HG03175 (cell line): ENCODE measurements at regions not wholly inside any gene's neighbourhood (a gene's known extent, or its start where the extent isn't known, plus 50 kb on each side); places are given as distances from the start of the nearest gene placed in this dataset.
"Not testable (repeated sequence)": the region's sequence is repeated elsewhere in the genome, so short reads cannot be mapped to it uniquely, and the experiment has no call there.

Experiments
- ATAC-seq: cut with Tn5 transposase; IDR thresholded peaks from one replicate; pipeline ENCODE4 v1.9.1; 2021; ENCODE audit warnings: mild to moderate bottlenecking, moderate library complexity; ENCODE audit not compliant: unreplicated experiment

DNA sequence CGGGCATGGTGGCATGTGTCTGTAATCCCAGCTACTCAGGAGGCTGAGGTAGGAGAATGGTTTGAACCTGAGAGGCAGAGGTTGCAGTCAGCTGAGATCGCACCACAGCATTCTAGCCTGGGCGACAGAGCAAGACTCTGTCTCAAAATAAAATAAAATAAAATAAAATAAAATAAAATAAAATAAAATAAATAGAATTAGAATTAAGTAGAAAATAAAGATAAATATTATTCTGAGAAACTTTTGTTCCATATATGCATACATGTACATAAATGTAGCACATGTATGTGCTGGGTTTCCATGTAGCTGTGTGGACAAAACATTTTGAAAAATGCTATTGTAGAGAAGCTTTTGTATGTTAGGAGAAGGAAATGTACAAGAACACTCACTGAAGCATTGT is 129.4 kb upstream of the VLDLR start:
- no peak for ATAC-seq

DNA sequence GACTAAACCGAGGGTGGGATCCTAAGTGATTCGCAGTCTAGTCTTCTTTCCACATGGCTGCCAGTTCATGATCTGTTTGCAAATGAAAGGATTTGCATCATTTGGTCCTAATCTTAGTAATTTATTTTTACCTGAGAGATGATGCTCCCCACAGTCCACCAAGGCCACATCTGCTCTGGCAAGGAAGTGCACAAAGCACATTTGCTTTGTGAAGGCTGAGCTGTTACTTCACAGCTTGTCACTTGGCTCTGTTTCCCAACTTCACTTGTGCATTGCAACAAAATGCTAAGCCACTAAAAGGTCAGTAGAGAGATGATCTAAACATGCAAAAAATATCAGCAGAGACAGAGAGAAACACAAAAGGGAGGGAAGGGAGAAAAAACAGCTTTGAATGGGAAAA is 128.5 kb upstream of the VLDLR start:
- no peak for ATAC-seq

DNA sequence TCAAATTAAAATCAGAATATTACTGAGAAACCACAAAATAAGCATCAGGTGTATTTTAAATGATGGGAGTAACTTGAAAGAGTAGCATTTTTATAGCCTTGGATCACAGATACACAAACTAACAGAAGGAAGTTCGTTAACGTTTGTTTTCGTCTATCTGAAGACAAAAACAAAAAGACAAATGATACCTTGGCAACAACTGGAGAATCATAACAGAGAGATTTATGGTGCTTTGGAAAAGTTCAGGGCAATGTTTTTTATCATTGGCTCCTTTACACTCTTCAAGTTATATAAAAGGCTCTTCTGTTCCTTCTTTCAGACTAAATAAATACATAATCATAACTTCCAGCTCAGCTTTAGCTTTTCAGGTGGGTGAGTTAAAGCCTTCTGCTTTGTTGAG is 128.1 kb upstream of the VLDLR start:
- ATAC-seq: no peak

DNA sequence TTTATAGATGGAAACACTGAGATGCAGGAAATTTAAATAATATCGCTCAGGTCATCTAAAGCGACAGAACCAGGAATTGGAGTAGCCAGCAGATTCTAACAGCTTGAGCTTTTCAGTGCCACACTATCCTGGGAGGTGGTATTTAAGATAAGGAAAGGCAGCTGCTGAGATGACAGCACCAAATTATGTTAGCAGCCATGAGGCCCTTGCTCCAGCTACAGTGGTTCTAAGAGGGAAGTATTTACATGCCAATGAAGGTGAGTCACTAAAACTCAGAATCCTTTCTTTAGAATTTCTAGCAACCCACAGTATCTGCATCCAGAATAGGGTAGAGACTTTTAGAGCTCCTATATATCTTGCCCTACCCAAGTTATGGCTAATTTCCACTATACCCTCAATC is 127.0 kb upstream of the VLDLR start:
- ATAC-seq: no peak

DNA sequence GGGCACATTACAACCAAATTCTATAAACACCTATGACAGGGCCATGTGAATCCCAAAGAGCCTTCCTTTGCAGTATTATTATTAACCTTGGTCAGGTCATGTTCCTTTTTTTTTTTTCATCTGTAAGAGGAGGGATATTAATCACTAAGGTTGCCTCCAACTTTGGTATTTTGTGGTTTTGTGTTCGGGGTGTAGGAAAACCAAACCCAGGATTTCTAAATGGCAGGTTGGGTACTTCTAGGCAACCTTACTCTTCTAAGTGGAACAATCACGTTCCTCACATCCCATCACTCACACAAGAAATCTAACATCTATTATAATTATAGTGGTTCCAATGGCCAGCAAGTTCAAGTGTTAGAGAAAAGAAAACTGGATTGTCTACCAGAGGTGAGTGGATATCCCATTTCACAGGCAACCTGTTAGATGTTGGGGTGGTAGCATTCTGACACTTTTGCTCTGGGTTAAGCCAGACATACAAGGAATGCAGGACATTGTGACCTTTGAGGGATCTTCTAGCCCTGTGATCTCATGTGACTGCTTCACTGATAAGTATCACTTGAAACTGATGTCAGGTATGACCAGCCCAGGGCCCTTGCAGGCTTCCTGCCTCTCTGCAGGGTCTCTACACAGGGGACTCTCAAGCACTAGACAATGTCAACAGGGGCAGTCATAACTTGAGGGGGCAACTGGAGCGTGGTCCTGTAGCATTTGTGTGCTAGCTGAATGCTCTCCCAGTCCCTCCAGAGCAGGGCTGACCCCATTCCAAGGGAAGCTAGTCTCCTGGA is 126.2 kb upstream of the VLDLR start:
- no peak for ATAC-seq

DNA sequence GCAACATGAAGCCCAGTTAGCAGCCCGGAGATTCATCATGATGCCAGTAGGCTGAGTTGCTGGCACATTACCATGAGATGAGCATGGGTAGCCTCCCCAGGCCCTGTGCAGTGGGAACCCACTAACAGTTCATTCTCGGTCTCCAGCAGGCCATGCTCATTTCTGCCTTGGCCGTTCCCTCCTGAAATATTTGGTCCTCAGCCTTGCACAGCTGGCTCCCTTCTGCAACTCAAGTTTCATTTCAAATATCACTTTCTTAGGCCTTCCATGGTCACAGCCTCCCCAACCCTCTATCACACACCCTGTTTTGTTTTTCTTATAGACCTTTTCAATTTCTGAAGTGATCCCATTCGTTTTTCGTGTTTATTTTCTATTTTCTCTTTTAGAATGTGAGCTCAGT is 125.4 kb upstream of the VLDLR start:
- ATAC-seq: no peak

DNA sequence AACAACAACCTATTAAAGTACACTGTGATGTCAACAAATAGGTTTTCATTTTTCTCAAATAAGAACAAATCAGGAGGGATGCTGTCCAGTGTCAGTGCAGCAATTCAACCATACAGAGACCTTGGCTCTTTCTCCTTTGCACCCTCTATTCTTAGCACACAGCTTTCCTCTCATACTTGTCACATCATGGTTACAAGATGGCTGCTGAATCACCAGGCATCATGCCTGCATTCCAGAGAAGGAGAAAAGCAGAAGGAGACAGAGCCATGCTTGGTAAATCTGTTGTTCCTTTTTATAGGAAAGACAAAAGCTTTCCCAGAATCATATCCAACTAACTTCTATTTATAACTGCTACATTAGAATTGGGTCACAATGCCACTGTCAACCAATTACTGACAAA is 124.7 kb upstream of the VLDLR start:
- ATAC-seq: no peak

DNA sequence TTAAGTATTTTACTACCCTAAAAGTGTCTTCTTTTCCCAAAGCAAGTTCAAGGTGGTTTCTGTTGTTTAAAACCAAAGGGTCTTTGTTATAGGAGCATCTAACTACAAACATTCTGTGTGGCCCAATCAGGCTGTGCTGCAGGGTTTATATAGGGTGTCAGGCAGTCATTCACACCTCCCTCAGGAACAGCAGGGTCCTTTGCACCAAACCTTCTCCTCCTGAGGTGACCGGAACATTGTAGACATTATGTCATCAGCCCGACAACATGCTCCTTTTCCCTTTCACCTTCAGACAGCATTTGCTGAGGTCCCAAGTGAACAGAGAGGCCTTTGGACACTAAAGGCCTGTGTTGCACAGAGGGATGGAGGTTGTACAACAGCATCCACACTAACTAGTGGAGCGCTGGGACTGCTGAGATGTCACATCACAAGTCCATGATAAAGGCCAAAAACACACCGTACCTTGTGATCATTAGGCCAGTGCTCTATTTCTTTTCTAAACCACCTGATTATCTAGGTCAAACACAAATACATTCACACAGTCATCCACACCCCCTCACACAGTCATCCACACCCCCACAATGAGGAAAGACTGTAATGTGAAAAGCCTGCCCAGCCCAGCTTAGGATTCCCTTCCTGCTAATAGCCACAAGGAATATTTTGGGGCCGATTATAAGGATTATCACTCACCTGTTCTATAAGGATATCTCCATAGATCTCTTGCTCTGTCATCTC is 123.8 kb upstream of the VLDLR start:
- no peak for ATAC-seq

DNA sequence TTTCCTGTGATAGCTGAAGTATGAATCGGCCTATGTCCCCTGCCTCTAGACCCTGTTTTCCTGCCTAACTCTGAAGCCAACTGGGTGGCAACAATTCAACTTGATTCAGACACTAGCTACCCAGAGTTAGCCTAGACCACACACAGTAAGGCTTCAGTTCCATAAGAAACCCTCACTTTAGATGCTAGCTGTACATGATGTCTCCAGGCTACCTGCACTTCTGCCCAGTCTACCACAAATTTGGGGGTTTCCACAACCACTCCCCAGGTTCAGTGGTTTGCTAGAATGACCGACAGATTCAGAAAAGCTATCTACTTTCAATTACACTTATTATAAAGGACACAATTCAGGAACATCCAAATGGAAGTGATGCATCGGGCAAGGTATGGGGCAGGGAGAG is 119.4 kb upstream of the VLDLR start:
- no peak for ATAC-seq

DNA sequence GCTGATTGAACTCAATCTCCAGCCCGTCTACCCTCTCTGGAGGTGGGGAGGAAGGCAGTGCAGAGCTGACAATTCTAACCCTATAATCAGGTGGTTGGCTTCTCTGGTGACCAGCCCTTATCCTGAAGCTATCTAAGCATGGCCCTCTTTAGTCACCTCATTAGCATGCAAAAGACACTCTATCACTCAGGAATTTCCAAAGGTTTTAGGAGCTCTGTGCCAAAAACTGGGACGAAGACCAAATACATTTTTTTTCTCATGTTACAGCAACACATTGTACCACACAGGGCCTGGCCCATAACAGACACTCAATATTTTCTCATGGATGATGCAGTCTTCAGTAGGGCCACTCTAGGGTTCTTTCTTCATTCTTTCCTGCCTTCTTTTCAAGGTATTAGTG is 118.8 kb upstream of the VLDLR start:
- ATAC-seq: no peak

DNA sequence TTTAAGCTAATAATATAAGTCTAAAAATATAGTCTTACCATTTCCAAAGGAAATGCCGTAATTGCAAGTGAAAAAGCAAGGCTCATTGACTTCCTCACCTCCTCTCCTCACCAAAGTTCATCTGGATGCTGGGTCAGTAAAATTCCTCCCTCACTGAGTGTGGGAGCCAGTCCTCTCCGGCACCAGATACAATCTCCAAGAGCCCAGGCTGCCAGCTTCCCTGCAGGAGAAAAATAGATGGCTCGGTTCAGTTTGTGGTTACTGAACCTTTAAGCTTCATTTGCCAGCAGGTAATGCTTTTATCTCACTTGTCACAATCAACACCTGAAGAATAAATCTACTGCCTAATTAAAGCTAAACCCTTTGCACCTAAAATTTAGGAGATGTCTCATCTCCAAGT is 115.3 kb upstream of the VLDLR start:
- ATAC-seq: no peak

DNA sequence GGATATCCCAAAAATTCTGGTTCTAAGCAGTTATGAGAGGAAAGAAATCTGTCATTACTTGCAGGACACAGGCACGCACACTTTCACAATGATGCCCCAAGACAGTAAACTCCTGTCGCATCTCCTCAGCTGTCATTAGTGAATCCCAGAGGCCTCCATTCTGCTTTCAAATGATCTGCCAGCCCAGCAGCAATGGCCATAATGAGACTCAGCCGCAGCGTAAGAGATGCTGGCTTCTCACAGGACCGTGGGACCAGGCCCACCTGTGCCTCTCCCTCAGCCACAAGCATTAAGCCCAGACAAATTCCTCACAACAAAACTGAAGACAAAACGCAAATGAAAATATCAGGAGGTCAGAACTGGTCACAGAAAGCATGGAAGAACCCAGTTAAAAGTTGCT is 98.0 kb upstream of the VLDLR start:
- ATAC-seq: no peak

DNA sequence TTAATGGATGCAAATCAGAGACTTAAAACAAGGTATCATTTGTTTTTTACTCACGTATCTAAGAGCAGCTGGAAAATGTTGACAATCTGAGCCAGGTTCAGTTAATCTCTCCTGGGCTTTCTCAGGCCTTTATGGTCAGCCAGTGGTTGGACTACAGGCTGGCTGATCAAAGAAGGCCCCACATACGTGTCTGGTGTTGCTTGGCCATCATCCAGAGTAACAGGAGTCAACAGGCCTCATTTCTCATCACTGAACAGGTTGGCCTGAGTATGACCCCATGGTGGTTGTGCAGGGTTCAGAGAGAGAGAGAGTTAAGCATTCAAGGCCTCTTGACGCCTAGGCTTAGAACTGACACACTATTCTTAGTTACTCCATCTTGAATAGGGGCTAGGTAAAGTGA is 97.0 kb upstream of the VLDLR start:
- no peak for ATAC-seq

DNA sequence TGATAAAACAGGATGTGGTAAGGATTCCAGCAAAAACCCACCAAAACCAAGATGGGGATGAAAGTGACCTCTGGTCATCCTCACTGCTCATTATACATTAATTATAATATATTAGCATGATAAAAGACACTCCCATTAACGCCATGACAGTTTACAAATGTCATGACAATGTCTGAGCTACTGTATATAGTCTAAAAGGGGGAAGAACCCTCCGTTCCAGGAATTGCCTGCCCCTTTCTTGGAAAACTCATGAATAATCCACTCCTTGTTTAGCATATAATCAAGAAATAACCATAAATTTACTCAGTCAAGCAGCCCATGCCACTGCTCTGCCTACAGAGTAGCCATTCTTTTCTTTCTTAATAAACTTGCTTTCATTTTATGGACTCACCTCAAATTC is 96.4 kb upstream of the VLDLR start:
- no peak for ATAC-seq

DNA sequence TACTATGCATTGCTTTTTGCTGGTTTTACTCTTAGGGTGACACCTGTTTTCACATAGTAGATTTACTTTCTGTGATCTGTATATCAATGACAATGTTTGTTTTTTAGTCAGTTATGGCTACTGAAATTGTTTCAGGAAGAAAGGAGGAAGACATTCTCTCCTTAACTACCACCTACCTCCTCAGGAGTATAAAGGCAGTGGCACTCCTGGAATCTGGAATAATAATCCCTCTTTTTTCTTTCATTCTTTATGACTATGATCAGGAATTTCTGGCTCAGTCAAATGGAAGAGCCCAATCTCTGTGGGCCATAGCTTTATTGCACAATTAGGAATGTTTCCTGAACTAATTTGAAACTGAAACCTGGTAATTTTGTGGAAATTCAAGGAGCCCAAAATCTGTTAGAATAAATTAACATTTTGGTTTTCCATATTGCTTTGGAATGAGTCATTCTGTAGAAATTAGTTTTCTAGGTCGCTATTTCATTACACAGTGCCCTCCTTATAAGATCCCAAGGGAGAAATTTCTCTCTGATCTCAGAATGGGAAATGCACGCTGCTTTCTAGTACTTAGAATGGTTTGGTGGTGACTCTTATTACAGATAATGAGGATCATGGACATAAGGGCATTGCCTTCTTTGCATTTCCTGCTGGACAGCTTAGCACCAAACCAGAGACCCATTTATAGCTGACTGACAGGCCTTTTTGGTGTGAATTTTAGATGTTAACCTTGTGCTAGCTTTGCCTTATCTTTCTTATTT is 95.3 kb upstream of the VLDLR start:
- ATAC-seq: no peak

DNA sequence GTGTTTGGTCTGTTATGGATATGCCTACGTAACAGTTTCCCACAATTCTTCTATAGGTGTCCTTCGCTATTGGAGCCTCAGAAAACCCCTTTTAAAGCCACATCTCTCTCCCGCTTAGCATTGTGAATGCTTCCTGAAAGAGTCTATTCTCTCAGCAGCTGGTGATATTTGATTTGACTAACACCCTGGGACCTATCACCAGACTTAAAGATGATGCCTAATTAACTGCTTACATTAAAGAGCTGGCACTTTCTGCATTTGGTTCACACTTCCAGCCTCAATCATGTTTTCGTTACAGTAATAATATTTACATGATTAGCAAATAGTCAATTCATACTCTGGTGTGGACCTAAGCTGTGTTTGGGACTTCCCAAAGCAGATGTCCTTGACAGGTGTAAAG is 90.1 kb upstream of the VLDLR start:
- ATAC-seq: no peak

DNA sequence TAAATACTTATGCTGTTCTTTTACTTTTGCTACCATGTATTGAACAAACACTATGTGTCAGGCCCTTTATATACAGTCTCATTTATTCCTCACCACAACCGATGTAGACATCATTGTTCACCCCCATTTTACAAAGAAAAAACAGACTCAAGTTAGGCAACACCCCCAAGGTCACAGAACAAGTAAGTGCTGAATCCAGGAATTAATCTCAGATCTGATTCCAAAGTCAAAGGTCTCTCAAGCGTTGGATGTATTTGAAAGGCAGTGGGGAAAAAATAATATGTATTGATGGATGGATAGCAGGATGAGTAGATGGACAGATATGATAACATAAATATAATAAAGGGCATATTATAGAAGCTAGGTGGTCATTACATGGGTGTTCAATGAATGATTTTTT is 85.1 kb upstream of the VLDLR start:
- ATAC-seq: no peak

DNA sequence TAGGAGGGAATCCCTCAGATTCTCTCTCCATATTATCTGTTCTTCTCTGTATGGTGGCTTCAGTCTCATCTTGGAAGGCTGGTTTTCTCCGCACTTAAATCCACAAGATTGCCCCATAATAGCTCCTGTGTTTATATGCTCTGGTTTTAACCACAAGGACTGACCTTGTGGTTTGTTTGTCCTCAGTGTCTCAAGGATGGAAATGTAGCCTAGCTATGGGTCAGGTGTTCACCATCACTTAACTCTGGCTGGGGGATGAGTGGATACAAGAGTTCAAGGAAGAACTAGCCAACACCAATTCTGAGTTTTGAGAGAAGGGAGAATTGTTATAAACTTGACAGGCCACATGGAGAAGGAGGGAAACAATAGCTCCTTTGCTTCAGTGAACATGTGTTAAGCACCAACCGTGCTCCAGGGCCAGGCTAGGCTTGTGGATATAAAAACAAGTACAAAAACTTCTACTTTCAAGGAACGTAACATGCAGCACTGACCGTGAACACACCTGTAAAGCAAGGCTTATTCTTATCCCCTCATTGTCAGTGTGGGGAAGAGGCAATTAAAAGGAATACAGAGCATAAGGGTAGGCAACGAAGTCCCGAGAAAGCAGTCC is 75.6 kb upstream of the VLDLR start:
- ATAC-seq: no peak

DNA sequence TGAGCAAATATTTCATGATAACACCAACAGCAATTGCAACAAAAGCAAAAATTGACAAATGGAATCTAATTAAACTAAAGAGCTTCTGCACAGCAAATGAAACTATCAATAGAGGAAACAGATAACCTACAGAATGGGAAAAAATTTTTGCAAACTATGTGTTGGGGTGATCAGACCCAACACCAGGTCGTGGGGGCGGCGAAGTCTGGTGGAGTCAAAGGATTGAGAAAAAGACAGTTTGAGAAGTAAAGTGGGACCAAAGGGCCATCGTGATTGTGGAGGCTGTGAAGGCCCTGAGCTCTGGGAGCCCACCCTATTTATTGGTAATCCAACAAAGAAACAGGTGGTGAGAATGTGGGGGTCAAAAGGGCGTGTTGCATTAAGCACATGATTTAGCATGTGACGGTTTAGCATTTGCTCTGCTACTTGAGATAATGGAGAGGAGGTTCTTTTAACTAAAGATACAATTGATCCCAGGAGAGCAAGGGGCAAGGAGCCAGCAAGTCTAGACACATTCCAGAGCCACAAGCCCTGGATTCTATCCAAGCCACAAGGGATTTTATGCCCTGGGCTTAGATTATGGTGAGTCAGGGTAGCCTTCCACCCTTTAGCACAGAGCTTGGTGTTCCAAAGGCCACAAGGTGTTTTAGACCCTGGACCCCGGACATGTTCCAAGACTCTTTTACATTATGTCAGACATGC is 65.5 kb upstream of the VLDLR start:
- ATAC-seq: not testable (repeated sequence)

DNA sequence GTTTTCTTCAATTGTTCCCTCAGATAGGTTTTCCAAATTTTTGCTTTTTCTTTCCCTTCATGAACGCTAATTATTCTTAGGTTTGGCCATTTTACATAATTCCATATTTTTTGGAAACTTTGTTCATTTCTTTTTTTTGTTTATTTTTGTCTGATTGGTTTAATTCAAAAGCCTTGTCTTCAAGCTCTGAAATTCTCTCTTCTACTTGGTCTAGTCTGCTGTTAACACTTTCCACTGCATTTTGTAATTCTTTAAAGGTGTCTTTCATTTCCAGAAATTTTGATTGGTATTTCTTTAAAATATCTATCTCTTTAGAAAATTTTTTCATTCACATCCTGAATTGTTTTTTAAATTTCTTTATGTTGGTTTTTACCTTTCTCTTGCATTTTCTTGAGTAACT is 63.9 kb upstream of the VLDLR start:
- ATAC-seq: no peak
